Left lung (tissue), 4 donors: ENCODE measurements at regions not wholly inside any gene's neighbourhood (a gene's known extent, or its start where the extent isn't known, plus 50 kb on each side); places are given as distances from the start of the nearest gene placed in this dataset.

Experiments used
- ATAC-seq: fragments of 200-7000 bp; cut with Tn5 transposase; one replicate; pipeline ENCODE4 v1.9.1; 2020; ENCODE audit warnings: moderate library complexity
- DNase-seq, 4 donors: peaks; one replicate each; pipeline ENCODE4 v3.0.0-alpha.2; 2013 to 2020
- H3K27ac ChIP-seq, 2 donors: fragments of 200-600 bp; sonication (generic) in 1 of 2; one replicate each; pipeline versions ENCODE4 v1.5.0 to v1.8.0; 2020 to 2021
- H3K27me3 ChIP-seq, 2 donors: fragments of 200-600 bp; sonication (generic) in 1 of 2; one replicate each; pipeline versions ENCODE4 v1.5.0 to v1.8.0; 2020 to 2021
- H3K36me3 ChIP-seq, 2 donors: fragments of 200-600 bp; sonication (generic) in 1 of 2; one replicate each; pipeline versions ENCODE4 v1.5.0 to v1.8.0; 2020 to 2021
- H3K4me1 ChIP-seq, 2 donors: fragments of 200-600 bp; one replicate each; pipeline ENCODE4 v1.8.0; 2021
- H3K4me3 ChIP-seq, 2 donors: fragments of 200-600 bp; sonication (generic) in 1 of 2; one replicate each; pipeline versions ENCODE4 v1.5.0 to v1.8.0; 2020 to 2021; ENCODE audit warnings: mild to moderate bottlenecking in 1 of 2
- H3K9me3 ChIP-seq, 2 donors: fragments of 200-600 bp; sonication (generic) in 1 of 2; one replicate each; pipeline versions ENCODE4 v1.5.0 to v1.8.0; 2020 to 2021
- intact Hi-C, 2 donors: fragments of 100-400 bp; cut with DNase I; formaldehyde crosslinking; loops; one replicate each; pipeline versions ENCODE4 v1.11.2 to v1.14.2; 2022
- TF ChIP-seq, protein P1 (sequence below), 2 donors: fragments of 200-600 bp; sonication (generic) in 1 of 2; IDR thresholded peaks; one replicate each; pipeline versions ENCODE4 v1.5.0 to v1.8.0; 2021; ENCODE audit warnings: antibody characterized with exemption in 2 of 2
- donor health status: DM: no; HTN: yes; CAD: no.
- donor health status: DM: no; HTN: no; CAD: no.

DNA sequence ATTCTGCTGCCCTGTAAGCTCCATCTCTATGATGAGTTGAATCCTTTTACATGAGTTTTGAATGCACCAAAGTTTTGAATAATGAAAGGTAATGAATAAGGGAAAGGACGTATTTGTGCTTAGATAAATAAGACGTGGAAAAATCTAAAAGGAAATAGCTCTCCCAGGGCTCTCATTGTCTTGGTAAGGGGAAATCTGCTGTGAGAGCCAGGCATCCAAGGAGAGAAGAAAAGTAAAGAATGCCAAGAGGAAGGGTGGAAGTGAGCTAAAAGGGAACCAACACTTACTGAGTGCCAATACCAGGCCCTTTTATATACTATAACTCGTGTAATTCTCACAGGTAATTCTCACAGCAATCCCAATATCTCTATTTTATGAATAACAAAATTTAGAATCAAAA lies 62.6 kb upstream of the KLHL13 start:
- Histone ChIP-seq H3K4me1 (no peaks in the 10 kb centered on the region), H3K27me3 (no peaks in the 10 kb centered on the region), H3K27ac (no peak overlapping the region), H3K9me3 (no peaks in the 10 kb centered on the region), H3K36me3 (no peaks in the 10 kb centered on the region), H3K4me3 (no peak overlapping the region)
- no peak for ATAC-seq
- no peak for DNase-seq
- intact Hi-C loops: no loop called here
- TF ChIP-seq, protein P1, sequence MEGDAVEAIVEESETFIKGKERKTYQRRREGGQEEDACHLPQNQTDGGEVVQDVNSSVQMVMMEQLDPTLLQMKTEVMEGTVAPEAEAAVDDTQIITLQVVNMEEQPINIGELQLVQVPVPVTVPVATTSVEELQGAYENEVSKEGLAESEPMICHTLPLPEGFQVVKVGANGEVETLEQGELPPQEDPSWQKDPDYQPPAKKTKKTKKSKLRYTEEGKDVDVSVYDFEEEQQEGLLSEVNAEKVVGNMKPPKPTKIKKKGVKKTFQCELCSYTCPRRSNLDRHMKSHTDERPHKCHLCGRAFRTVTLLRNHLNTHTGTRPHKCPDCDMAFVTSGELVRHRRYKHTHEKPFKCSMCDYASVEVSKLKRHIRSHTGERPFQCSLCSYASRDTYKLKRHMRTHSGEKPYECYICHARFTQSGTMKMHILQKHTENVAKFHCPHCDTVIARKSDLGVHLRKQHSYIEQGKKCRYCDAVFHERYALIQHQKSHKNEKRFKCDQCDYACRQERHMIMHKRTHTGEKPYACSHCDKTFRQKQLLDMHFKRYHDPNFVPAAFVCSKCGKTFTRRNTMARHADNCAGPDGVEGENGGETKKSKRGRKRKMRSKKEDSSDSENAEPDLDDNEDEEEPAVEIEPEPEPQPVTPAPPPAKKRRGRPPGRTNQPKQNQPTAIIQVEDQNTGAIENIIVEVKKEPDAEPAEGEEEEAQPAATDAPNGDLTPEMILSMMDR (IDR thresholded peaks at IDR 0.05): no peak

DNA sequence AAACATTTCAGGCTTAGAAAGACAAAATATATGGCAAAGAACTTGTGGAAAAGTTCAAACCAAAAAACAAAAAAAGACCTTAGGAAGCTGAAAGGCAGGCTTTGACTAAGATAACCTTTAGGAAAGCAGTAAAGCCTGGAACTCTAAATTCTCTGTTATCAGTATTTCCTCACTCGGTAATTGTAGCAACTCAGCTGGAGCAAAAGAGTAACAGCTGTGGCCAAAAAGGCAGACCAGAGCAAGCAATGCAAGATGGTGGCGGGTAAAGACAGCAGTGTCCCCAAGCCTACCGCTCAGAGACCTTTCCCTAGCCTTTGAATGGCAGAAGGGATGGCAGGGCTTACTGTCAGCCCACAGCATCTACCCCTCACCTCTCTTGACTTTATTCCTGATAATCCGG lies 63.1 kb upstream of the KLHL13 start:
- Histone ChIP-seq H3K36me3 (no peaks in the 10 kb centered on the region), H3K27me3 (no peaks in the 10 kb centered on the region), H3K4me1 (no peaks in the 10 kb centered on the region), H3K9me3 (no peaks in the 10 kb centered on the region), H3K27ac (no peak overlapping the region), H3K4me3 (no peak overlapping the region)
- DNase-seq: no peak
- TF ChIP-seq, protein P1 (IDR thresholded peaks at IDR 0.05): no peak
- ATAC-seq: no peak
- intact Hi-C loops: no loop called here

DNA sequence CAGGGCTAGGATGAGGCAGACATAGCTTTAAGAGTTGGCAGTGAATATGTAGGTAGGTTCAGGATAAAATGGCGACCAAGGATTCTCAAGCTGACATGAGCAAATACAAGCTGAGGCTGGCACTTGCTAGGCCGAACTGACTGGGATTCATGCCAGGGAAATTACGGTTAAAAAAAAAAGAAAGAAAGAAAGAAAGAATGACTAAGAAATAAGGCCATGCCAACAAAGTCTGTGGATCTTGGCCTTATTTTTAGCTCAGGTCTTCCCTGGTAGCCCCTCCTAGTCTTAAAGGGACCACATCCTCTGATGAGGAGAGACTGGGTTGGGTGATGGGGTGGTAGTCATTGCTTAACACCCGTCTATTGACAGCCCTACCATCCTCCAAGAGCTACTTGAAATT lies 64.4 kb upstream of the KLHL13 start:
- Histone ChIP-seq H3K4me3 (no peak overlapping the region), H3K27me3 (no peaks in the 10 kb centered on the region), H3K27ac (no peak overlapping the region), H3K4me1 (no peaks in the 10 kb centered on the region), H3K9me3 (no peaks in the 10 kb centered on the region), H3K36me3 (no peaks in the 10 kb centered on the region)
- intact Hi-C loops: no loop called here
- DNase-seq (no peak), ATAC-seq (no peak)
- TF ChIP-seq, protein P1 (IDR thresholded peaks at IDR 0.05): no peak

DNA sequence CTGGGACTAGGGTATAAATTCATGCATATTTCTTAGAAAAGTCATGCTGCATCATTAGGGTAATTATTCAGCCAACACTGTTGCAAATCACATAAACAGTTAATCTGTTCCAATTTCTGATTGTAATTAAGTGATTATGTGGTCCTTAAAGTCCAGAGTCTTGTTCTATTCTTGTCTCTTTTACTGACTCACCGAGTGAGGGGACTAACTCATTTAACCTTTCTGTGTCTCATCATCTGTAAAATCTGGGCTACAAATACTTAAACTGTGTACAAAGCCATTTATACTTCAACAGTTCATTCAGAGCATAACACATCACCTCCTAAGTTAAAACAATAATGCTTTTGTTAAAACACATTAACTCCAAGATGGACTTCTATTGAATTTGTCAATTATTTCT lies 65.4 kb upstream of the KLHL13 start:
- ATAC-seq: peak; percentile 51

DNA sequence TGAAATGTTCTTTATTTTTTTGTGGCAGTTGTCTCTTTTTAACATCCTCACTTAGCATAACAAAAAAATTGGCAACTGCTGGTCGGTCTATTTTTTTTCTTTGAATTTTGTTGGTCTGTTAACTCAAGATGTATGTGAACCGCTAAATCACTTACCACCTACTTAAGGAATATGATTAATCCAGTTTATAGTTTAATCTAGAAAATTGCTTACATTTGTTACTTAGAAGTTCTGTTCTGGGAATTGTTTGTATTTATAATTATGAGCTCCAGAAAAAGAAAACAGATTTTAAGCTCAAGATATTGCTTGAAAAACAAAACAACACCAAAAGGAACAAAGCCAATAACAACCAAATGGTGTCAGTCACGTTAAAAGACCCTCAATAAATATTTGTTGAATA lies 66.1 kb upstream of the KLHL13 start:
- ATAC-seq (no peak), DNase-seq (peak in 2 of 4 donors; percentile 29 to 33)
- TF ChIP-seq, protein P1 (IDR thresholded peaks at IDR 0.05): no peak
- no peaks in the 10 kb centered on the region for H3K9me3 ChIP-seq
- H3K27ac ChIP-seq: no peak overlapping the region
- intact Hi-C loops: no loop called here
- H3K27me3 ChIP-seq: no peaks in the 10 kb centered on the region
- H3K36me3 ChIP-seq: no peaks in the 10 kb centered on the region
- H3K4me1 ChIP-seq: no peaks in the 10 kb centered on the region
- no peak overlapping the region for H3K4me3 ChIP-seq

More for the DNA sequence above, 65.4 kb upstream of the KLHL13 start:
- intact Hi-C loops: no loop called here
- TF ChIP-seq, protein P1 (IDR thresholded peaks at IDR 0.05): no peak
- H3K4me1 ChIP-seq: no peaks in the 10 kb centered on the region
- no peaks in the 10 kb centered on the region for H3K27me3 ChIP-seq
- H3K9me3 ChIP-seq: no peaks in the 10 kb centered on the region
- no peak overlapping the region for H3K27ac ChIP-seq
- no peak overlapping the region for H3K4me3 ChIP-seq
- H3K36me3 ChIP-seq: no peaks in the 10 kb centered on the region
- peak in 2 of 4 donors; percentile 36 to 47 for DNase-seq
